Adrenal gland (tissue), 9 donors: ENCODE measurements at regions not wholly inside any gene's neighbourhood (a gene's known extent, or its start where the extent isn't known, plus 50 kb on each side); places are given as distances from the start of the nearest gene placed in this dataset.

Experiments used
- DNase-seq, 7 donors: peaks; one replicate each; pipeline ENCODE4 v3.0.0-alpha.2; 2019 to 2020
- H3K27ac ChIP-seq, 5 donors: fragments of 200-600 bp; sonication (generic) in 4 of 5; 1 replicate in 3 of 5; 2 replicates in 2 of 5; pipeline versions ENCODE4 v1.5.1 to v1.8.0; 2016 to 2020; ENCODE audit warnings: mild to moderate bottlenecking in 1 of 5
- H3K27me3 ChIP-seq: fragments of 200-600 bp; 2 replicates; pipeline ENCODE4 v1.8.0; 2021
- H3K36me3 ChIP-seq, 2 donors: fragments of 200-600 bp; replicated peaks in 1 of 2; 1 replicate in 1 of 2; 2 replicates in 1 of 2; pipeline versions ENCODE4 v1.5.1 to v1.8.0; 2018 to 2022
- H3K4me1 ChIP-seq, 2 donors: fragments of 200-600 bp; replicated peaks in 1 of 2; 1 replicate in 1 of 2; 2 replicates in 1 of 2; pipeline versions ENCODE4 v1.5.1 to v1.8.0; 2018 to 2021
- H3K4me3 ChIP-seq, 4 donors: fragments of 200-600 bp; sonication (generic) in 3 of 4; one replicate each; pipeline ENCODE4 v1.5.1; 2016 to 2018
- H3K9me3 ChIP-seq, 3 donors: fragments of 200-600 bp; sonication (generic) in 1 of 3; replicated peaks in 1 of 3; 1 replicate in 2 of 3; 2 replicates in 1 of 3; pipeline versions ENCODE4 v1.5.1 to v1.8.0; 2016 to 2021
- CTCF ChIP-seq, 6 experiments: fragments of 450-650 bp in 4 of 6; fragments of 200-600 bp in 2 of 6; sonication (generic) in 1 of 6; IDR thresholded peaks; 1 replicate in 5 of 6; 2 replicates in 1 of 6; pipeline versions ENCODE4 v1.5.1 to v1.8.0; 2016 to 2021; ENCODE audit warnings: antibody characterized with exemption in 6 of 6, mild to moderate bottlenecking in 2 of 6, moderate library complexity in 1 of 6
- POLR2A ChIP-seq, 2 donors: fragments of 450-650 bp; IDR thresholded peaks; one replicate each; pipeline ENCODE4 v1.6.1; 2017; ENCODE audit warnings: antibody characterized with exemption in 2 of 2, mild to moderate bottlenecking in 2 of 2, moderate library complexity in 1 of 2
- WGBS, 4 donors: extraction: QIAGEN DNeasy Blood & Tissue Kit in 2 of 4; methylation state at CpG; one replicate each; pipeline versions ENCODE4 v1.1.5 to v1.1.7; 2013 to 2017; 5-methylcytosine and 5-hydroxymethylcytosine counted together
- intact Hi-C, 2 donors: fragments of 100-400 bp; cut with DNase I; formaldehyde crosslinking; loops; one replicate each; pipeline versions ENCODE4 v1.14.1 to v1.15.0; 2022 to 2023
- donor health status: healthy with polysubstance abuse.
- donor health status: Bipolar disorder and iron deficiency.
- donor health status: DM: yes; HTN: yes; CAD: no.
- donor health status: DM: no; HTN: no; CAD: no.
- donor health status: DM: no; HTN: no; CAD: no.

GRCh38 chr12:116651089-116651488 lies 86.8 kb downstream of the SPRING1 start:
- WGBS, 4 donors: 90 to 96% (median 94%) methylated on average over 5 of the region's 5 CpGs
- intact Hi-C loops: no loop called here
- no peak for DNase-seq

DNA sequence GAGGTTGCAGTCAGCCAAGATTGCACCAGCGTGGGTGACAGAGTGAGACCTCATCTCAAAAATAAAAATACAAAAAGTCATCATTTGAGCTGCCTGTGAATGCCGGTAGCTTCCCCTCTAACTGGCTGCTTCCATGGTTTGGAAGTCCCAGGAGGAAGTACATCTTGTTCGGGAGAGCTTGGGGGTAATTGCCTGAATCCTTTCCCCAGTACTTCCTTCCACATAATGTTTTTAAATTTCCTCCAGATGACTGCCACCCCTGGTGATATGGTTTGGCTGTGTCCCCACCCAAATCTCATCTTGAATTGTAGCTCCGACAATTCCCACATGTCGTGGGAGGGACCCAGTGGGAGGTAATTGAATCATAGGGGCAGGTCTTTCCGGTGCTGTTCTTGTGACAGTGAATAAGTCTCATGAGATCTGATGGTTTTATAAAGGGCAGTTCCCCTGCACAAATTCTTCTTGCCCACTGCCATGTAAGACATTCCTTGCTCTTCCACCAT lies 87.2 kb downstream of the SPRING1 start:
- H3K4me1 ChIP-seq: no peaks in the 10 kb centered on the region
- no peak overlapping the region for H3K27ac ChIP-seq
- TF ChIP-seq CTCF (IDR thresholded peaks at IDR 0.05) (no peak), POLR2A (IDR thresholded peaks at IDR 0.05) (no peak)
- intact Hi-C loops: no loop called here
- no peak for DNase-seq
- no peaks in the 10 kb centered on the region for H3K27me3 ChIP-seq
- H3K4me3 ChIP-seq: no peak overlapping the region
- no peaks in the 10 kb centered on the region for H3K9me3 ChIP-seq
- H3K36me3 ChIP-seq: no peaks in the 10 kb centered on the region
- WGBS, 4 donors: 83 to 95% (median 89%) methylated on average over 6 of the region's 6 CpGs

More at GRCh38 chr12:116651089-116651488, 86.8 kb downstream of the SPRING1 start:
- Histone ChIP-seq H3K4me3 (no peak overlapping the region), H3K4me1 (no peaks in the 10 kb centered on the region), H3K36me3 (no peaks in the 10 kb centered on the region), H3K27ac (no peak overlapping the region), H3K27me3 (no peaks in the 10 kb centered on the region), H3K9me3 (no peaks in the 10 kb centered on the region)
- TF ChIP-seq CTCF (IDR thresholded peaks at IDR 0.05) (no peak), POLR2A (IDR thresholded peaks at IDR 0.05) (no peak)

- 67 to 96% (median 82%) methylated on average over 2 of the region's 2 CpGs for WGBS, 4 donors
- H3K27ac ChIP-seq: no peak overlapping the region
- H3K27me3 ChIP-seq: no peaks in the 10 kb centered on the region
- DNase-seq: no peak
- no peaks in the 10 kb centered on the region for H3K4me1 ChIP-seq
- intact Hi-C loops: no loop called here
- TF ChIP-seq CTCF (IDR thresholded peaks at IDR 0.05) (no peak), POLR2A (IDR thresholded peaks at IDR 0.05) (no peak)
- H3K9me3 ChIP-seq: no peaks in the 10 kb centered on the region
- H3K36me3 ChIP-seq: no peaks in the 10 kb centered on the region
- no peak overlapping the region for H3K4me3 ChIP-seq
Measured at GRCh38 chr12:116650062-116650461, 87.8 kb downstream of the SPRING1 start.

DNA sequence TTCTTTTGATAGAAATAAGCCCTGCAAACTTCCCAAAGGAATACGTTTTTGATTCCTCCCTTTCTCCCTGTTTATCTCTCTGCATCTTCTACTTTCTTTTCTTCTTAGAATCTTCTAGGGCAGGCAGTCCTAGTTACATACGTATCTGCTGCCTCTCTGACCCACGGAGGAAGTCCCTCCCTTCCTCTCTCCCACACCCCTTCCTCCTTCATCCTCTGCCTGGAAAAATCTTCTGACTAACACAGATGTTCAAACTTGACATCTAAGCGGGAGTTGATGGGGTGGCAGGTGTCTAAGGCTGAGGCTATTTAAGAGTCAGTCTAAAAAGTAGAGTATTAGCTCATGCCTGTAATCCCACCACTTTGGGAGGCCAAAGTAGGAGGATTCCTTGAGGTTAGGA lies 88.6 kb downstream of the MAP1LC3B2 start:
- H3K27me3 ChIP-seq: no peaks in the 10 kb centered on the region

More for the DNA sequence above, 88.6 kb downstream of the MAP1LC3B2 start:
- no peak overlapping the region for H3K4me3 ChIP-seq
- H3K36me3 ChIP-seq: no peaks in the 10 kb centered on the region
- no peaks in the 10 kb centered on the region for H3K9me3 ChIP-seq
- DNase-seq: no peak
- no peaks in the 10 kb centered on the region for H3K4me1 ChIP-seq
- WGBS, 4 donors: 36 to 63% (median 51%) methylated on average over 4 of the region's 4 CpGs
- TF ChIP-seq CTCF (IDR thresholded peaks at IDR 0.05) (no peak), POLR2A (IDR thresholded peaks at IDR 0.05) (no peak)
- intact Hi-C loops: no loop called here
- no peak overlapping the region for H3K27ac ChIP-seq
